Activated CD4-positive, CD25-positive, alpha-beta regulatory T cell treated with anti-CD3 and anti-CD28 coated beads, Interleukin-2, amount 50 U/mL, for 24 hours (primary cell): ENCODE measurements at regions not wholly inside any gene's neighbourhood (a gene's known extent, or its start where the extent isn't known, plus 50 kb on each side); places are given as distances from the start of the nearest gene placed in this dataset.

Source experiments
- ATAC-seq, 2 donors: fragments of 150-1000 bp; cut with Tn5 transposase; one replicate each; pipeline ENCODE4 v1.10.0; 2021; ENCODE audit warnings: mild to moderate bottlenecking in 1 of 2, moderate library complexity in 1 of 2

DNA sequence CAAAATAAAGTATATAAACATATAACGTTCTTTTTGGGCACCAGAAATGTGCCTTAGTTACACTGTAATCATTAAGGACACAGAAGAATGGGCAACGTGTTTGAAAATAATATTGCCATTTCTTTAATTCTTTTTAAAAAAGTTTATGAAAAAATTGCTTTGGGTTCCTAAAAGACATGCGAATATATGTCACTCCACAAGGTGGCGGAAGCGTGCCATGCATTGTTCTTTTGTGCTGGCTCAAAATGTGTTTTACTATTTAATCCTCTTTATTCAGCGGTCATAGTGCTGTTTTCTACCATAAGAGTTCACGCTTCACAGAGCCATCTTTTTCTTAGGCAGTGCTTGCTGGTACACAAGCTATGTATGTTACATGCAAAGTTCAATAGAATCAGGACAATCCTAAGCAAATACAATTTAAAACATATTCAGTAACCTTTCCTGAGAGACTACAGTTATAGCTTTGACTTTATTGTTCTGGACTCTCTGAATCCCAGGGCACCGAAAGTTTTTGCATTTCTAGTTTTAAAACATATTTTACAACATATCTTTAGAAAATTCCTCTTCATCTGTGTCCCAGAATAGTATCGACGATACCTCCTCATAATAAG, 147.8 kb upstream of the ERBB4 start:
- ATAC-seq, result peak in 1 of 2 donors; percentile 51

DNA sequence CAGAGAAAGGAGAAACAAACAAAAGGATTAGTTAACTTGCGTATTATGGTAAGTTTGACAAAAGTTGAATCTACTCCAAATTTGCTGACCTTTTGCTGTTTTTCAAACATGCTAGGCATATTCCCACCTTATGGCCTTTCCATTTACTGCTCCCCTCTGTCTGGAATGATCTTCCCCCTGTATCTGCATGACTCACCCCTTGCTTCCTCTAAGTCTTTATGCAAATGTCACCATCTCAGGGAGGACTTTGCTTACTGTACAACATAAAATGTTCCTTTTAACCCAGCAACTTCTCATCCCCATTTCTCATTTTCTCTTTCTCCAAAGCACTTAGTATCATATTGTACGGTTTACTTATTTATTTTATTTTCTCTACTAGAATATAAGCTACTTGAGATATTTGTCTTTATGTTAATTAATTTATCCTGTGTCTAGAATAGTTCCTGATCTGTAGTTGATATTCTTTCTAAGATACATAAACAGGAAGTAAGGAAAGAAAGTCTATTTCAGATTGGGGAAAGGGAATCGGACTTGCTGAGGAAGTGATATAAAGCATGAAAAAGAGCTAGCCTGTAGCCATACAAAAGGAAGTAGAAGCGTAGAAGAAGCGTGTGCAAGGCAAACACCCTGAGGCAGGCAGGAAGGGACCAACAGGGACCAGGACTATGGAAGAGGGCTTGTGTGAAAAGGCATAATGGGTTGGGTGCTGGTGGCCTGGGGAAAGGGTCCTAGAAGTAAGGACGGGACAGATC, 144.9 kb upstream of the ERBB4 start:
- ATAC-seq, result no peak

DNA sequence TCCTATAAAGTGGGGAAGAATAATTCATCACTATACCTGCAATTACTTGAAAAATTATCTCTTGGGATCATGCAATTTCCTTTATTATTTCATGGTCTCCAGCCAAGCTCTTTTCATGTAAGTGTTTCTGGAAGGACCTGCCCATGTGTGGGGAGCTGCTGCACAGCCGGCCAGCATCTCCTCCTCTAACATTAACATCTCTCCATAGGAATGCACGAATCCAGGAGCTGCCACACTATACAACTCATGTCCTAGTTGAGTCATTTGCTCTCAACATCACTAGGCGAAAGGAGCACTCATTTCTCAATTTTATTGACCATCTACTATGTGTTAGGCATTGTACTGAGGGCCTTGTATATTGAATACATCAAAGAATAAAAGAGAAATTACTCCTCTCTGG, 144.3 kb upstream of the ERBB4 start:
- ATAC-seq, result no peak

DNA sequence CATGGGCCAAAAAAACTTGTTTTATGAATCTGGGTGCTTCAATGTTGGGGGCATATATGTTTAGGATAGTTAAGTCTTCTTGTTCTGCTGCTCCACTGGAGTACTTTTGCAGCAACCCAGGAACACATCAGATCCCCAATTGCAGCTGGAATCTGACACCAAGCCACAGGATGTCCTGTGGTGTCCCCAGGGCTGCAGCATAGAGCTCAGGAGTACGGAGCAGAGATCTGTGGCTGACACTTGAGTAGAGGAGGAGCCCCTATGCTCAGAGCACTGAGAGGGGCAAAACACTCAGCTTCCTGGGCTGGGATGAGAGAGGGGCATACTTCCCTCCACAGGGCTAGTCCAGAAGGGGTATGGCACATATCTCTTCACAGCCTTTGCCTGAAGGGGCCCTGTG, 138.9 kb upstream of the ERBB4 start:
- no peak for ATAC-seq

DNA sequence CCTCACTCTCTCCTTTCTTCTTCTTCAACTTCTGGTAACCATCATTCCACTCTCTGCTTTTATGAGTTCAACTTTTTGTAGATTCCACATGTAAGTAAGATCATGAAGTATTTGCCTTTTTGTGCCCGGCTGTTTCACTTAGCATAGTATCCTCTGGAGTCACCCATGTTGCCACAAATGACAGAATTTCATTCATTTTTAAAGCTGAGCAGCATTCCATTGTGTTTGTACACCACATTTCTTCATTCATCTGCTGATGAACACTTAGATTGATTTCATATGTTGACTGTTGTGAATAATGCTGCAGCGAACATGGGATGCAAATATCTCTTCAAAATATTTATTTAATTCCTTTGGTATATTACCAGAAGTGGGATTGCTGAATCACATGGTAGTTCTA, 133.6 kb upstream of the ERBB4 start:
- ATAC-seq, result no peak

DNA sequence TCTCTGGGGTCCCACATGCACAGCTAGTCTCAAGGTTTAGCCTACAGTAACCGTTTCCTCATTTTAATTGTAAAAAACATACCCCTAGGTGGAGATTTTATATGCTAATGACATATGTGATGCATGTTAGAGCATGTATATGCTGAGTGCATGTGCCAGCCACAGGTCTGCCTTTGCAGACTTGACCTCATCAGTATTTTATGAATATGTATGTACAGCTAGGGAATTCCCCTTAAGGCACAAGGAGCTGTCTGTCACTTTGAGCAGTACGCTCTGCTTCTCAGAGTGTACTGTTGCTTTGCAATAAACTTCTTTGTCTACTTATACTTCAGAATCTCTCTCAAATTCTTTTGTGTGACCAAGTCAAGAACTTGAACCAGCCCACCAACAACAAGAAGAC, 131.2 kb upstream of the ERBB4 start:
- ATAC-seq, result peak in 1 of 2 donors; percentile 27

DNA sequence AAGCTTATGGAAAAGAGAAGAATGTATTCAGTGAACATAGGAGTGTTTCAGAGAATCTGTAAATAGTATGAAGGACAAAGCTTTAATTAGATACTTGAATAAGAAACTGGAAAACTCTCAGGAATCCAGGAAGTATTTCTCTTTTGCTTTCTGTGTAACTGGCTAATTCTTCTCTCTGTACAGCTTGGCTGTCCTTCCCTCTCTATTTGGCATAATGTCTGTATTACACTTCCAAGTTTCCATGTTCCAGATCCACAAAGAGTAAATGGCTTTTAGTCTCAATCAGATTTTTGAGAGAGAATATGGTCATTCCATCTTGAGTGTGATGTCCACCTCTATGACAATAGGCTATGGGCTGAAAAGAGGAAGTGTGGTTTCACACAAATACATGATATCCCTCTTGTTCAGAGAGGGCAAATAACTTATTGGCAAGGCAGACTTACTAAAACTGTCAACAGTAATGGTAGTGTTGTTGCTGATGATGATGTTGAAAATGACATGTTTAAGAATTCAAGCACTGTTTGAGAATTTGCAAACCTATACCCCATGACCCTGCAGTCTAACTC, 129.2 kb upstream of the ERBB4 start:
- no peak for ATAC-seq

DNA sequence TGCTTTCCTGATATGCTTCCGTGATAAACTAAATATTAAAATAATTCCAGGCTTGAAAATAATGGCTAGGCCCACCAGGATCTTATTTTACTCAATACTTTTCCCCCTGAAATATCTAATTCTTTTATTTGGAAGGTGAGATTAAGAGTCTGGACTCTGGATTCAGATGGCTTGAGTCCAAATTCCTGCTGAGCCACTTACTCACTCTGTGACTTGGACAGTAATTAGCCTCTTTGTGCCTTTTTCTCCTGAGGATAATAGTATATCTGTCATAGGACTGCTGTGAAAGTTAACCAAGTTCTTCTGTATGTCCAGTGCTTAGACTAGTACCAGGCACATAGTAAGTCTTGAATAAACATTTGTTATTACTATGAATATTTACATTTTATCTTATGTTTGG, 127.3 kb upstream of the ERBB4 start:
- no peak for ATAC-seq

DNA sequence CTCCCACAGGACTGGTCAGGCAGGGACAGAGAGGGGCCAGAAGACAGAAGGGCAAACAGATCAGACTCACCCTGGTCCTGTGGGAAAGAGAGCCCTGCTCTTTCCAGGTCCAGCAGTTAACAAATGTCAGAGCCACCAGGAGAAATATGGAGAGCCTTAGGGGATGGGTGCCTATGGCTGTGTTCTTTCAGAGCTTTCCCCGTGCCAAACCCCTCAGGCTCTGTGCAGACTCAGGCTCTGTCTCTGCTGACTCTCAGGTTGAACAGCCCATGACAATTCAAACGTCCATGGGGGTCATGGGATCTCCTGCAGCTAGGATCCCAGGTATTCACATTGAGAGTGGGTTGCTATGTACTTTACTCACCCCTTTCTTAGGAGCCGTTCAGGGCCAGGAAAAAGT, 120.8 kb upstream of the ERBB4 start:
- ATAC-seq, result no peak

DNA sequence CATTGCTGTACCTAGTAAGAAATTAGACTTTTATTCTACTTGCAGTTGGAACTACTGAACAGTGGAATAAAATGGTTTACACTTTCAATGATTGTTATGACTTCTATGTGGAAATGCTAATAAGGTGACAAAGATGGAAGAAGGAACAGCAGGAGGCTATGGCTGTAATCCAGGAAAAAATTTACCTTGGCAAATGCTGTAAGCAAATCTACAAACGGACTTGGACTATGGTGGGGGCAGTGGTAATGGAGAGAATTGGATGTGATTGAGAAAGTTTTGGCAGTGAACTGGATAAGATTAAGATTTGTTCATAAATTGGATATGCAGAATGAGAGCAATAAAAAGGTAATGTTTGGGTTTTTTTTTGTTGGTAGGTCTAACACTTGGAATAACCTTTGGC, 111.0 kb upstream of the ERBB4 start:
- ATAC-seq, result no peak

DNA sequence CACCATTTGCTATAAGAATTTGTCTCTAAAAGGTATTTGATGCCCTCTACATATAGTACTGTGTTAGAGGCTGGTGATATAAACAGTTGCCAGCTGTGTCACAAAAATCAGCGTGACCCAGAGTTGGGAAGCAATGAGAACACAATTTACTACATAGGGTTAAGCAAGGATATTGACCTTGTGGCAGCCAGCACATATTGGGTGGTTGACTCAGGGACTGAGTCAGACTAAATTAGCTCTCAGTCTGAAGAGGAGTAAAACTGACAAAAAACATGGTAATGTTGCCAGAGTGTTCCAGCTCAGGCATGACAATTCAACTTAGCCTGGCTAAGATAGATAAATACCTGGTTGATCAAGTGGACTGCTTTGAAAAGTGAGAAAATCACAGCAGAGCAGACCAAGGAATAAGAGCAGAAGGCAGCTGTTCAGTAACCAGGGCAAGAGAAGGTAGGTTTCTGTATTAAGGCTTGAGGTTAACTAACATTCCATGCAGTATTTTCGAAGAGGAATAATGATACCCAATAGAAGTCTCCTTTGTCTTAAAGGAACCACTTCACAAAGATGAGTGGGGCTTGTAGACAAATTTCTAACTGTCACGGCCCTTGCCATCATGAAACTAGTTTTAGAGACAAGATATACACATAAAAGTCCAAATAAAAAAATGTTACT, 108.2 kb upstream of the ERBB4 start:
- ATAC-seq, result no peak

DNA sequence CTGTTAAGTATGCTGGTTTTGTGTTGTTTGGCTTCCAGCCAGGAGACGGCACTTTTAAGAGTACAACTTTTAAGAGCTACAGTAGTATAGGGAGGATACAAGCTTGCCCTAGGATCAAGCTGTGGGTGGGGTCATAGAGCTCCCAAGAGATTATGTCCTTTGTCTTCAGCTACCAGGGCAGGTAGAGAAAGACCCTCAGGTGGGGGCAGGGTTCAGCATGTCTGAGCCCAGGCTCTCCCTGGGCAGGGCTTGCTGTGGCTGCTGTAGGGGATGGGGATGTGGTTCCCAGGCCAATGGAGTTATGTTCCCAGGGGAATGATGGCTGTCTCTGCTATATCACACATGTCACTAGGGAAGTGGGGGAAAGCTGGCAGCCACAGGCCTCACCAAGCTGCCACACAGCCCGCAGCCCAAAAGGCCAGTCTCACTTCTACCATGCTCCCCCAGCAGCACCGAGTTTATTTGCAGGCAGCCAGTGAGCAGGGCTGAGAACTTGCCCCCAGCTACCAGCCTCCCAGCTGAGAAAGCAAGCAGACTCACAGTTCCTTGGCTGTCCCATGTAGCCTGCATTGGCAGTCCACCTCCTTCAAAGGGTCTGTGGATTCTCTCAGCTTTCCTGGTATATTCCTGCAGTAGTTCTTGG, 105.7 kb upstream of the ERBB4 start:
- ATAC-seq, result no peak

DNA sequence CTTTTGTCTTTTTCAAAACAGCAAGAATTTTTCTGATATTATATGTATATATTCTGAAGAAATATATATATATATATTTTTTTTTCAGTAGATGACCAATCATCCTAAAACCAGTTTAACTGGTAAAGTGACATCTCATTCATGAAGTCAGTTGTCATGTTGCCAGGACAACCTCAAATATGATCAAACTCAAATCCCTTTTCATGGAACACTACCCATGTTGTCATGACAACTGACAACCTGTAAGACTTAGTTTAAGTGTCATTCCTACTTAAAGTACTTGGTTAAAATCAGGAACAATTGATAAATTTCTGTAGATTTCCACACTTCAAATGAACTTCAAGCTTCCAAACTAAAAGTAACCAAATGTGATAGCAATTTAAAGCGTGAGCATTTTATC, 101.8 kb upstream of the ERBB4 start:
- no peak for ATAC-seq

DNA sequence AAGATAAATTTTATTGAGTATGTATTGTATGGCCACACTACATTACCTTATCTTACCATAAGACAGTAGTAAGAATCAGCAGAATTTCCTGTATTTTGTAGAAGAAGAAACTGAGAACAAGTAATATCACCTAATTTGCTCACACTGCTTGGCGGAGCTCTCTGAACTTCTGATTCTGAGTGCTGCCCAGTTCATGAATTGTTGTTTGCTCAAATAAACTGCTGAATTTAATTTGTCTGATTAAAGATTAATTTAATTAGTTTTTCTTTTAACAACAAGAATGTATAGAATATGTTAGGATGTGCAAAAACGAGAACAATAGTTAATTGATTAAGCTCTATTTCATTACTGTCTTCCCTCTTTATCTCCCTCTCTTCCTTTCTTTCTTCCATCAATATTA, 100.1 kb upstream of the ERBB4 start:
- no peak for ATAC-seq

DNA sequence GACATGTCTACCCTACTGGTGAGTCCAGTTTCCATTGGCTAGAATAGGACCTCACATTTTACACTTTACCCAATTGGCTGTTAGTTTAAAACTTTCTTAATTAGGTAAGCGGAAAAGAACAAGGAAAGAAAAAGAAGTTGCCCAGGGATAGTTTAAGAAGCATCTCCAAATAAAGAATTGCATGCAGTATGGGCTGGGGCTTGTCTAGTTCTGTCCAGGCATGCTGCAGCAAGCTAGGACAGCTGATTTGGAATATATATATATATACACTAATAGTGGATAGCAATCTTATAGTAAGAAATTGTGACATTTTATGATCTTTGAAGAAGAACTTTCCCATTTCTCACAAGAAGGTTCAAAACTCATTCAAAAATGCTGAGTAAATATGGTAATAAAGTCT, 90.0 kb upstream of the ERBB4 start:
- no peak for ATAC-seq

DNA sequence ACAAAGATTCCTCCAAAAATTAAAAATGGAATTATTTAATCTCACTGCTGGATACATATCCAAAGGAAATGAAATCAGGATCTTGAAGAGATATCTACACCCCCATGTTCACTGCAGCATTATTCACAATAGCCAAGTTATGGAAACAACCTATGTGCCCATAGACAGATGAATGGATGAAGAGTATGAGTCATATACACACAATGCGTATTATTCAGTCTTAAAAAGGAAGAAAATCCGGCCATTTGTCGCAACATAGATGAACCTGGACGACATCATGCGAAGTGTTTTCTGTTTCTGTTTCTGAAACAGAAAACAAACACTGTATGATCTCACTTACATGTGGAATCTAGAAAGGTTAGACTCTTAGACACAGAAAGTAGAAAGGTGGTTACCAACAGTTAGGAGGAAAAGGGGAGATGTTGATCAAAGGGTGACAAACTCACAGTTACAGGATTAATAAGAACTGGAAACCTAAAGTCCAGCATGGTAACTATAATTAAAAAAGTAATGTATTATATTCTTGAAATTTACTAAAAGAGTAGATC, 87.8 kb upstream of the ERBB4 start:
- no peak for ATAC-seq

DNA sequence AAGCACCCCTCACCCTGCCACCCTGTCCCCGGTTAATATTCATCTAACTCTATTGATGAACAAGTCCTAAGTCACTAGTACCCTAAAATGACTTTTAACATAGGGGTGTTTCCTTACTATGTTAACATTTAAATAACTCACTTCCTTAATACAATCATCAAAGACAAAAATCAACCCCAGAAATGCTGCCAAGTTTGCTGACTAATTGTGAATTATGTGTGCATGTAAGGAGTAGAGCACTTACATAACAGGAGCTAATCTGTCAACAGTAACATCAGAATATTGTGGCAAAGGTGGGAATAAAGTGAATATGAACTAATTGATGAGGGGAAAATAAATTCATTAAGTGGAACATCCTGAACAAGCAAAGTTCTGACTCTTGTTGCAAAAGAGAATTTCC, 81.4 kb upstream of the ERBB4 start:
- no peak for ATAC-seq

DNA sequence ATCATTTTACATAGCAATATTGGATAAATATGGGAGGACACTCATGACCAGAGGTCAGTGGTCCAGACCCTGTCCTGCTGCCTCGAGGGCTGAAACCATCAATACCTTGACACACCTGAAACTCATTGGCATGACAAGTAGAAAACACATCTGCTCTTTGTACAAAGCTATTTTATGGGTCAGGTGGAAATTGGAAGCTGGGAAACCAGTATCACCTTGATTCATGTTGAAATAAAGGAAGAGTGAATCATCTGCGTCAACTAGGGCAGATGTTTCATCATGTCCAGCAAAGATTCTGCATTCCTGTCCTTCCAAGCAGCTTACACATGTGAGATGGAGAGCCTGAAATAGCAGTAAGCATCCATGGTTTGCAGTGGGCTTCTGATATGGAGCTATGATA, 80.0 kb upstream of the ERBB4 start:
- no peak for ATAC-seq

DNA sequence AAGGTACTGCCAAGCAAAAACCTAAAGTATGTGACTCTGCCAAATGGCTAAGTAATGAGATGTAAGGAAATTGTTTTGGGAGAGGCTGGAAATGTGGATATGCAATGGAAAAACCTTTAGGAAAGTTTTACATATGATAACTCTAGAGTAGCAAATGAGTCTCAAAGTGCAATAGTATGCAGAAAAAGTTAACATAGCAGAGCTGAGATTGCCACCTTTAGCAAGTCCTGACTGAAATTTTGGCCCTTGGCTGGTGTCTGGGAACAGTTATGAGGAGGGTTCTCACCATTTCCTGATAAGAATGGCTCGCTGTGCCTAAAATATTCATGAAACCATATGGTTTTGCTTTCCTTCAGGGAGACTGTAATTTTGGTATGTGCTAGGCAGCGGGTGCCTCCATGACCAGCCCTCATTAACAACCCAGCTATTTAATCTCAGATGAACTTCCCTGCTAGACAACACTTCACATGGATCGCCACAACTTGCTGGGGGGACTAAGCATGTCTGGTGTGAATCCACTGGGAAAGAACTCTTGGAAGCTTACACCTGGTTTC, 72.3 kb upstream of the ERBB4 start:
- no peak for ATAC-seq

DNA sequence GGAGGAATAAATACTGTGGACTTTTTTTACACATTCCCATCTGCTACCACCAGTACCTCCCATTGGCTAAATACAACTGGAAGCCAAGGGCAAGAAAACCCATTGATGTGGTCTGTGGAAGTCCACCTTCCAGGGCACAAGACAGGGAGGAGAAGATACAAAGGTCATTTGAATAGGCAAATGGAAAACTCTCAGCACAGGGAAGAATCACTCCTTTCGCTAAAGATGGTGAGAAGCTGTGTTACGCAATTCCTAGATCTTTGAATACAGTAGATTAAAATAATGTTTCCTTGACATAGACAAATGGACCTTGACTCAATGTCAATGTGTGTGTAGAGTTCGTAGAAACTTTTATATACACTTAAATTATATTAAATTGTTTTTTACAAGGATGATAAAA, 70.9 kb upstream of the ERBB4 start:
- no peak for ATAC-seq

DNA sequence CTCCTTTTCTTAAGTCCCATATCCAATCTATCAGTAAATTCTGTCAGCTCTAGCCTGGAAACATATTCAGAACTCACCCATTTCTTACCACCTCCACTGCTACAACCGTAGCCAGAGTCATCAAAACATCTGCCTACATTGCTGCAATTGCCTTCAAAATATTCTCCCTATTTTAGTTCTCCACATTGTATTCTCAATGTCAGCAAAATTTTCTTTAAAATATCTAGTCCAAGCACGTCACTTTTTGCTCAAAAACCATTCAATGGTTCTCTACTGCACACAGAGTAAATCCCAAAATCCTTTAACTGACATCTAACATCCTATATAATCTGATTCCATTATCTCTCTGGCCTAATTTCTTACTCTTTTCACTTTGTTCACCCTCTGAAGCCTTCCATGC, 68.5 kb upstream of the ERBB4 start:
- ATAC-seq, result no peak

DNA sequence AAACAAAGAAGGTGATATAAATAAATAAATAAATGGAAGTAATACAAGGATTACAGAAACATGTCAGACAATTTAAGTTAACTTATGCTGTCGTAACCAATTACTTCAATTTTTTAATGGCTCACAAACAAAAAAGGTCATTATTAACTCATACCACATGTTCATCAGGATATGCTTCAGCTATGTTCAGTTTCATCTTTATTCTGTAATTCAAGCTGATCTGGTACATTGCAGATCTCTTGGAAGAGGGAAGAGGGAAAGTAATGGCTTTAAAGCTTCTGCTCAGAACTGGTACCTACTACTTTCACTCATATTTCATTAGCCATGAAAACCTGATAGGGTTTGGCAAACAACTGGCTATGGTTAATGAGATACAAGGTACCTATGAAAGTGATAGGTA, 67.6 kb upstream of the ERBB4 start:
- ATAC-seq, result no peak

DNA sequence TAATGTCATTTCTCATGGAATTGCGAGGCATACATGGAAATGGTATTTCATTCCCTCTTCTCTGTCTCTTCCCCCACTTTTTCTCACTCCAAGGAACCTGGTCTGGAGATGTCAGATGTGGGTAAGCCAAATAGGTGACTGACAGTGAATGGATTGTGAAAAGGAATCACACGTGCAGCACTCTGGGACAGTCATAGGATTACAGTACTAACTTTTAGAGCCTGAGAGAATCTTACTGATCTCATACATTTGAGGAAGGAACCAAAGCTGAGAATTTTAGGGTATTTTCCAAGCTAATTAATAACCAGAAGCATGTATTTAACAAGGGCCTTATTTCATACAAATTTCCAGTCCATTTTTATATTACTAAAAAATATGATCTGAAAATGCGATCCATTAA, 58.1 kb upstream of the ERBB4 start:
- ATAC-seq, result no peak
